GM19452 (cell line): ENCODE measurements at regions not wholly inside any gene's neighbourhood (a gene's known extent, or its start where the extent isn't known, plus 50 kb on each side); places are given as distances from the start of the nearest gene placed in this dataset.
A peak's percentile ranks its signal among the peaks of the same experiment; 100 is the strongest.
"Not testable (repeated sequence)": the region's sequence is repeated elsewhere in the genome, so short reads cannot be mapped to it uniquely, and the experiment has no call there.

Experiments
- ATAC-seq: cut with Tn5 transposase; IDR thresholded peaks from one replicate; pipeline ENCODE4 v1.9.1; 2021; ENCODE audit not compliant: unreplicated experiment

DNA sequence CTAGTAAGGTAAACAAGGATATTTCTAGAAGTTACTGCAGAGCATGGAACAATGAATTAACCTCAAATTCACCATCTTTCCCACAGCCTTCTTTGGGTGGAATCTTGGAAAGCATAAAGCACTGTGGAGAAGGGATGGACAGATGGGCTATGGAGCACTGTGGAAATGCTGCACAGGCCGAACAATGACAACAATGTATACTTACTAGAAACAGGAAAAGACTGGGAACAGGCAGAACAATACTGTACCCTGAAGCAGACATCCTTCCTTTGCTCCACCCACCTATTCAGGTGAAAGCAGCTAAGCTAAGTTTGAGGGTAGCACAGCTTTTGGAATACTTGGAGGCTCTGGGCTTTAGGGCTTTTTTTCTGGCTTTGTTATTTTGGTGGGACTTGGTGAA, 250.6 kb upstream of the KLF8 start:
- no peak for ATAC-seq

DNA sequence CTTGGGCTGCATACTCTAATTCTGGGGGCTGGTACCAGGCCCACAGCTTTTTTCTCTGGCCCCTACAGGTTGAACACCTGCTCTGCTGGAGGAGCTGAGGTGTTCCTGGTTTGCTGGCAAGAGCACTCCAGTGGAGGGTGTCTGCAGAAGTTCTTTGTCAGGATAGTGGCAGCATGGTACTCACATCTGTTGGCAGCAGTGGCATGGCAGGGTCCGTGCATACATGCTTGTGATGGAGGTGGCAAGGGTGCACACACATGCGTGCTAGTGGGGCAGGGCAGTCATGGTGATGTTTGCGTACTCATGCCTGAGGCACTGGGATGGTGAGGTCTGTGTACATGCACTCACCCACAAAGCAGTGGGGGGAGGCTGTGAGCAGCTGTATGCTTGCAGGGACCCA, 235.5 kb upstream of the KLF8 start:
- ATAC-seq = no peak

- ATAC-seq = no peak
These were observed 232.0 kb upstream of the KLF8 start for GRCh38 chrX:56000174-56000573.

GRCh38 chrX:56000729-56001128, 231.4 kb upstream of the KLF8 start:
- no peak for ATAC-seq

DNA sequence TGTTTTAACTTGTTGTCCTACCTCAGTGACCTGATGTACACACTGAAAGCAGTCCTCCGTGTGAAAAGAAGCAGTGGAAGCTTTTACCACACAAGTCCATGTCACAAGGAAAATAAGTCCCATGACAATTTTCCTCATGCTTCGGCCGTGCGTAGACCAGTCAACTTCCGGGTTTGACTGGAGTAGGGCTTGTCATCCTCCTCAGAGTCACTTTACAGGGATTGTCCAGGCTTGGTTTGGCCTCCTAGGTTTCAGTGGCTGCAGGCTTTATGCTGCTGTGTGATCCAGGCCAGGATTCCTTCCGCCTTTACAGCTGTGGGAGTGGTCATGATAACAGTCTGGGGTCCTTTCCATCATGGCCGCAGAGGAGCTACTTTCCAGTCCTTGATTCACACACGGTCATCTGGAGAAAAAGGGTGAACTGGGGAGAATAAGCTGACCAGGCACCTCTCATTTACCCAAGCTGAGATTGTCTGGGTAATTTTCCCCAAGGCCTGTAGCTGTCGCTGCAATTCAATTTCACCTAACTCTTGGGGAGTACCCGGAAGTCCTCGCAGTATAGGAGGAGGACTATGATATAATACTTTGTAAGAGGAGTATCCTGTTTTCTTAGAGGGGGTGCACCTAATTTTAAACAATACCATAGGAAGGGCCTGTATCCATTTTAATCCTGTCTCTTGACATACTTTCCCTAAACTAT, 206.1 kb upstream of the KLF8 start:
- ATAC-seq = no peak

DNA sequence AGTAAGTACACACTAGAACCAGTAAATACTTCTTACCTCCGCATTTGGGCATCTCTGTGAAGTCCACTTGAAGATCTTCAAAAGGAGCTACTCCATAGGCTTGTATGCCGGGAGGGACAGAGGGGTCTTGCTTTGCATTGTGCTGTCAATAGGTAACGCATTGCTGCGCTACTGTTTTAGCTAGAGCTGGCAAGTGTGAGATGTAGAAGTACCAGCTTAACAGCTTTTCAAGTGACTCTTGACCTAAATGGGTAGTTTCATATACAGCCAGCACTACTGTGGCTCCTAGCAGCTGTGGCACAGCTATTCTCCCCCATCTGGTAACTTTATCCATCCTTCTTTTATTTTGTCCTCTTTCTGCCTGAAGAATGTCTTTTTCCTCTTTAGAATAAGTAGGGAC, 205.3 kb upstream of the KLF8 start:
- ATAC-seq = no peak

GRCh38 chrX:56029188-56029587, 203.0 kb upstream of the KLF8 start:
- ATAC-seq = no peak

- ATAC-seq = no peak
These were observed 202.5 kb upstream of the KLF8 start for GRCh38 chrX:56029691-56030090.

GRCh38 chrX:56031409-56031808, 200.7 kb upstream of the KLF8 start:
- ATAC-seq = no peak

DNA sequence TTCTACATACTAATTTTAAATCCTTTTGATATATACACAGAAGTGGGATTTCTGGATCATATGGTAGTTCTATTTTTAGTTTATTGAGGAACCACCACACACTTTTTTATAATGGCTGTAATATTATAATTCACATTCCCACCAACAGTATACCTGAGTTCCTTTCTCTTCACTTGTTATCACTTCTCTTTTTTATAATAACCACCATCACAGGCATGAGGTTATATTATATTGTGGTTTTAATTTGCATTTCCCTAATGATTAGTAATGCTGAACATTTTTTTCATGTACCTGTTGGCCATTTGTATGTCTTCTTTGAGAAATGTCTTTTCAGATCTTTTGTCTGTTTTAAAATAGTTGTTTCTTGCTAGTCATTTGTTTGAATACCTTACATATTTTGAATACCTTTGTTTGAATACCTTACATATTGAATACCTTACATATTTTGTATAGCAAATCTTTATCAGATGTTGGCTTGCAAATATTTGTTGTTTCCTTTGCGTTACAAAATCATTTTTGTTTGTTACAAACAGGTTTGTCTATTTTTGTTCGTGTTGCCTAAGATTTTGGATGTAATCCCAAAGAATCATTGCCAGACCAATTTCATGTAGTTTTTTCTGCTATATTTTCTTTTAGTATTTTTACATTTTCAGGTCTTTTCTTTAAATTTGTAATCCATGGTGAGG, 198.5 kb upstream of the KLF8 start:
- ATAC-seq = no peak

DNA sequence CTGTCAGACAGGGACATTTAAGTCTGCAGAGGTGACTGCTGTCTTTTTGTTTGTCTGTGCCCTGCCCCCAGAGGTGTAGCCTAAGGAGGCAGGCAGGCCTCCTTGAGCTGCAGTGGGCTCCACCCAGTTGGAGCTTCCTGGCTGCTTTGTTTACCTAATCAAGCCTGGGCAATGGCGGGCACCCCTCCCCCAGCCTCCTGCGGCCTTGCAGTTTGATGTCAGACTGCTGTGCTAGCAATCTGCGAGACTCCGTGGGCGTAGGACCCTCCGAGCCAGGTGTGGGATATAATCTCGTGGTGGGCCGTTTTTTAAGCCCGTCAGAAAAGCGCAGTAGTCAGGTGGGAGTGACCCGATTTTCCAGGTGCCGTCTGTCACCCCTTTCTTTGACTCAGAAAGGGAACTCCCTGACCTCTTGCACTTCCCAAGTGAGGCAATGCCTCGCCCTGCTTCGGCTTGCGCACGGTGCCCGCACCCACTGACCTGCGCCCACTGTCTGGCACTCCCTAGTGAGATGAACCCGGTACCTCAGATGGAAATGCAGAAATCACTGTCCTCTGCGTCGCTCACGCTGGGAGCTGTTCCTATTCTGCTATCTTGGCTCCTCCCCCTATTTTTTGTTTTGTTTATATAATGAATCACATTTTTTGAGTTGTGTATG, 179.4 kb upstream of the KLF8 start:
- not testable (repeated sequence) for ATAC-seq

- ATAC-seq = no peak
These were observed 174.8 kb upstream of the KLF8 start for GRCh38 chrX:56057325-56057724.

GRCh38 chrX:56066016-56066415, 166.1 kb upstream of the KLF8 start:
- ATAC-seq = peak; percentile 53

GRCh38 chrX:56068274-56068758, 163.8 kb upstream of the KLF8 start:
- ATAC-seq = peak; percentile 51

DNA sequence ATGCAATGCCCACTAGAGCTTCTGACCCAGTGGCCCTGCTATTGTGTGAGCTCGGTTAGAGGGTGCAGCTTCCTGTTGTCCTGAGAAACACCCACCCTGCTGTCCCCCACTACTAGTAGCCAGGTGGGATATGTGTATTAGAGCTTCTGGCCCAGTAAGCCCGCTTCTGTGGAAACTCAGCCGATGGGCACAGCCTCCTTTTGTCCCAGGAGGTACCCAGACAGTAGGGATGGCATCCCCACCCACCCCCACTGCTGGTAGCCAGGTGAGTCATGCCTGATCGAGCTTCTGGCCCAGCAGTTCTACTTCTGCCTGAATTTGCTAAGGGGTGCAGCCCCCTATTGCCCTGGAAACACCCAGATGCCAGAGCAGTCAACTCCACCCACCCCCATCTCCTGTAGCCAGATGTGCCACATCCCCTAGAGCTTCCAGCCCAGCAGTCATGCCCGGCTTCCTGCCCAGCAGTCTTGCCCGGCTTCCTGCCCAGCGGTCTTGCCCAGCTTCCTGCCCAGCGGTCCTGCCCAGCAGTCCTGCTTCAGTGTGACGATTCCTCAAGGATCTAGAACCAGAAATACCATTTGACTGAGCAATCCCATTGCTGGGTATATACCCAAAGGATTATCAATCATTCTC, 162.7 kb upstream of the KLF8 start:
- no peak for ATAC-seq

DNA sequence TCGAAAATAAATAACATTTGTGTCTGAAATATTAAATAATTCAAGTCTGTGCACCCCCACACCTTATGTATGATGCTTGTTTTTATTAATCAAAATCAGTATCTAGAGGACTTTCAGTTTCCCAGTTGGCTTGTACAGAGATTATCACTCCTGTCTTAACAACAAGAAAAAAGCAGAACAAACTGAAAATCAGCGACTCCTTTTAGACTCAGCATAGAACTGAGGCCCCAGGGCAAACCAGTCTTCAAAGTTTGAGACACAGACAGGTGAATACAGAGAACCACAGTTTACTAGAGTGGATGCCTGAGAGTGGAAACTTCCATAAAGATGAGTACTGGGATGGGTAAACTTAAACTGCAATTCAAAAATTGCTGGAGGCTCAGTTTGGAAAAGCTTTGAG, 142.8 kb upstream of the KLF8 start:
- no peak for ATAC-seq

DNA sequence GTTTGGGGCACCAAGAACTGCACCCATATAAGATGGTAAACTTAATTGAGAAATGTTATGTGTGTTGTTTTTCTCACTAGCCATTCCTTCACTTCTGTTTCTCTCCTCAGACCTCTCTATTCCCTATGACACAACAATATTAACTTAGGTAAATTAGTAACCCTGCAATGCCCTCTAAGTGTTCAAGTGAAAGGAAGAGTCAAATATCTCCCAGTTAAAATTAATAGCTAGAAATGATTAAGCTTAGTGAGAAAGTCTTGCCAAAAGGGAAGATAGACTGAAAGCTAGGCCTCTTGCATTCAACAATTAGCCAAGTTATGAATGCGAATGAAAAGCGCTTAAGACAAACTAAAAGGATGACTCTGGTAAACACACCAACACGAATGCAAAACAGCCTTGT, 132.9 kb upstream of the KLF8 start:
- no peak for ATAC-seq

DNA sequence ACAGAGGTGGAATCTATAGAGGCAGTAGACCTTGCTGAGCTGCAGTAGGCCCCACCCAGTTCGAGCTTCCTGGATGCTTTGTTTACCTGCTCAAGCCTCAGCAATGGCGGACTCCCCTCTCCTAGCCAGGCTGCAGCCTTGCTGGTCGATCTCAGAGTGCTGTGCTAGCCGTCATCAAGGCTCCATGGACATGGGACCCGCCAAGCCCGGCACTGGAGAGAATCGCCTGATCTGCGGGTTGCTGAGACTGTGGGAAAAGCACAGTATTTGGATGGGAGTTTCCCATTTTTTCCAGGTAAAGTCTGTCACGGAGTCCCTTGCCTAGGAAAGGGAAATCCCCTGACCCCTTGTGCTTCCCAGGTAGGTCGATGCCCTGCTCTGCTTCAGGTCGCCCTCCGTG, 124.8 kb upstream of the KLF8 start:
- no peak for ATAC-seq

GRCh38 chrX:56113785-56114436, 118.2 kb upstream of the KLF8 start:
- no peak for ATAC-seq

DNA sequence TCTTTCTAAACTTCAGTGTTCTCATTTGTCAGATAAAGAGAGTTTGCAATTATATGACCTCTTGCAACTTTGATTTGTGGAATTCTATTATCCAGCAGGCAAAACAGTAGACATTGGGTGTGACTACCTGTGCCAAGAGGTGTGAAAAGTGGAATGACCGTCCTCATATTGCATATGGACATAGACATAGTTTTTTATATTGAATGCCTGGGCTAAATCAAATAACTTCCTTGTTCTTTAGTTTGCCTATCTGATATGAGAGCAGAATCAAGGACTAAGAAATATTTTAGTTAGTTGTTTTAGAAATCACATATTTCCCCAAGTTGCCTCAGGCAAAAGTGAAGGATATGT, 117.7 kb upstream of the KLF8 start:
- ATAC-seq = no peak

DNA sequence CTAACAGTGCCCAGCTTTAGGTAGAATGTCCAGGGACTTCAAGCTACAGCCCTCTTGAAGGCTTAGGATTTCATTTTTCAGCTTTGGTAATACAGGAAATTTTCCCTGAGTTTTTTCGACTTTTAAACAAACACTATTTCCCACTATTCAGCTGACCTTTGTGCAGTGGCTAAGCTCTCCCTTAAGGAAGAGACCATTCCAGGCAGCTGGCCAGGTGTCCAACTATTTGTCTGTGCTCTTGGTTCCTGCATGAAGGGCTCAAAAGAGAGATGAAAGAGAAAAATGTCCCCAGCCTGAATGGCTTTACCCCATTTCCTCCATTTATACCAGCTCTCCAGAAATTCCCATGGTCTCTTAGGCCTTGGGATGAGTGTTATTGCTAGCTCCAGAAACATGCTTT, 111.9 kb upstream of the KLF8 start:
- ATAC-seq = no peak
